ENCODE measurements at regions not wholly inside any gene's neighbourhood (a gene's known extent, or its start where the extent isn't known, plus 50 kb on each side); places are given as distances from the start of the nearest gene placed in this dataset.
A peak's percentile ranks its signal among the peaks of the same experiment; 100 is the strongest.

- no peak for DNase-seq
Observed at GRCh38 chr4:20532871-20533870, 167.1 kb upstream of the PACRGL start.

- DNase-seq = no peak
Observed at GRCh38 chr4:20538905-20539304, 161.4 kb upstream of the PACRGL start.

- DNase-seq = no peak
Observed at GRCh38 chr4:20543131-20543530, 157.1 kb upstream of the PACRGL start.

GRCh38 chr4:20544645-20545044, 155.6 kb upstream of the PACRGL start:
- DNase-seq = peak; percentile 49

- DNase-seq = no peak
Observed at GRCh38 chr4:20552004-20552403, 148.3 kb upstream of the PACRGL start.

- no peak for DNase-seq
Observed at GRCh38 chr4:20554134-20554533, 146.1 kb upstream of the PACRGL start.

GRCh38 chr4:20565075-20565721, 135.1 kb upstream of the PACRGL start:
- no peak for DNase-seq

- DNase-seq = no peak
Observed at GRCh38 chr4:20570981-20571715, 129.1 kb upstream of the PACRGL start.

- no peak for DNase-seq
Observed at GRCh38 chr4:20572976-20573375, 127.3 kb upstream of the PACRGL start.

- DNase-seq = no peak
Observed at GRCh38 chr4:20574986-20575385, 125.3 kb upstream of the PACRGL start.

GRCh38 chr4:20575486-20575885, 124.8 kb upstream of the PACRGL start:
- no peak for DNase-seq

GRCh38 chr4:20576861-20577260, 123.4 kb upstream of the PACRGL start:
- no peak for DNase-seq

- DNase-seq = no peak
Observed at GRCh38 chr4:20577702-20578101, 122.6 kb upstream of the PACRGL start.

- DNase-seq = no peak
Observed at GRCh38 chr4:20580907-20581306, 119.4 kb upstream of the PACRGL start.

GRCh38 chr4:20589436-20589835, 110.8 kb upstream of the PACRGL start:
- no peak for DNase-seq

- no peak for DNase-seq
Observed at GRCh38 chr4:20590849-20591248, 109.4 kb upstream of the PACRGL start.

GRCh38 chr4:20591571-20591970, 108.7 kb upstream of the PACRGL start:
- no peak for DNase-seq

- DNase-seq = no peak
Observed at GRCh38 chr4:20592013-20592412, 108.2 kb upstream of the PACRGL start.

GRCh38 chr4:20592663-20593062, 107.6 kb upstream of the PACRGL start:
- no peak for DNase-seq

GRCh38 chr4:20598626-20599025, 101.6 kb upstream of the PACRGL start:
- no peak for DNase-seq

GRCh38 chr4:20603671-20604313, 96.5 kb upstream of the PACRGL start:
- DNase-seq = no peak

GRCh38 chr4:20612313-20612712, 87.9 kb upstream of the PACRGL start:
- no peak for DNase-seq

- no peak for DNase-seq
Observed at GRCh38 chr4:20614816-20615215, 85.4 kb upstream of the PACRGL start.

Measured in hematopoietic multipotent progenitor cell treated with erythropoietin and hydrocortisone succinate and interleukin-3 and kit ligand, for 6 days (in vitro differentiated cells).